Natural killer cell (primary cell): ENCODE measurements at regions not wholly inside any gene's neighbourhood (a gene's known extent, or its start where the extent isn't known, plus 50 kb on each side); places are given as distances from the start of the nearest gene placed in this dataset.

Source experiments
- ATAC-seq, 3 donors: fragments of 150-1000 bp in 2 of 3; fragments of 200-7000 bp in 1 of 3; cut with Tn5 transposase; 1 replicate in 1 of 3; 2 replicates in 2 of 3; pipeline ENCODE4 v1.10.0; 2021; ENCODE audit warnings: mild to moderate bottlenecking in 2 of 3, moderate library complexity in 2 of 3
- DNase-seq, 2 donors: peaks; one replicate each; pipeline versions ENCODE4 v3.0.0 to v3.0.0-alpha.2; 2013 to 2021; ENCODE audit warnings: mixed read lengths in 1 of 2
- H3K27ac ChIP-seq: one replicate; pipeline ENCODE4 v1.5.1; 2013; ENCODE audit warnings: mild to moderate bottlenecking, low read length
- H3K27me3 ChIP-seq: one replicate; pipeline ENCODE4 v1.6.1; 2013; ENCODE audit warnings: low read length; ENCODE audit not compliant: control insufficient read depth, insufficient read depth
- H3K36me3 ChIP-seq: one replicate; pipeline ENCODE4 v1.6.1; 2013; ENCODE audit warnings: low read length; ENCODE audit not compliant: control insufficient read depth, insufficient read depth
- H3K4me1 ChIP-seq: one replicate; pipeline ENCODE4 v1.6.1; 2013; ENCODE audit warnings: low read length; ENCODE audit not compliant: control insufficient read depth, insufficient read depth
- H3K4me3 ChIP-seq: one replicate; pipeline ENCODE4 v1.5.1; 2013; ENCODE audit warnings: low read length
- H3K9me3 ChIP-seq: one replicate; pipeline ENCODE4 v1.6.1; 2013; ENCODE audit warnings: low read length; ENCODE audit not compliant: control insufficient read depth, insufficient read depth
- H3K27ac Mint-ChIP-seq, 2 donors: one replicate each; pipeline ENCODE4 v1.8.0; 2022; ENCODE audit warnings: mild to moderate bottlenecking in 2 of 2, mixed read lengths in 2 of 2, moderate library complexity in 1 of 2
- H3K27me3 Mint-ChIP-seq, 2 donors: one replicate each; pipeline ENCODE4 v1.8.0; 2022; ENCODE audit warnings: low read depth in 2 of 2, mixed read lengths in 2 of 2
- H3K36me3 Mint-ChIP-seq: one replicate; pipeline ENCODE4 v1.8.0; 2022; ENCODE audit warnings: mixed read lengths
- H3K4me1 Mint-ChIP-seq, 2 donors: one replicate each; pipeline ENCODE4 v1.8.0; 2022; ENCODE audit warnings: mixed read lengths in 2 of 2
- H3K4me3 Mint-ChIP-seq: one replicate; pipeline ENCODE4 v1.8.0; 2022; ENCODE audit warnings: mild to moderate bottlenecking, moderate library complexity, mixed read lengths
- H3K9me3 Mint-ChIP-seq, 2 donors: one replicate each; pipeline ENCODE4 v1.8.0; 2022; ENCODE audit warnings: mixed read lengths in 2 of 2
- CTCF ChIP-seq: fragments of 200-600 bp; IDR thresholded peaks from one replicate; pipeline ENCODE4 v1.8.0; 2022; ENCODE audit warnings: antibody characterized with exemption
- WGBS: methylation state at CpG from one replicate; pipeline ENCODE4 v1.1.7; 2013; ENCODE audit warnings: missing lambda C conversion rate; ENCODE audit not compliant: insufficient coverage; 5-methylcytosine and 5-hydroxymethylcytosine counted together
- intact Hi-C: fragments of 100-400 bp; cut with micrococcal nuclease; formaldehyde crosslinking; loops from one replicate; pipeline ENCODE4 v1.14.2; 2022

GRCh38 chr14:44775248-44775647 is 186.5 kb downstream of the KLHL28 start:
- H3K4me3 ChIP-seq: no peak overlapping the region
- intact Hi-C loops: no loop called here
- no peaks in the 10 kb centered on the region for H3K36me3 Mint-ChIP-seq
- no peak overlapping the region for H3K27ac Mint-ChIP-seq
- no peaks in the 10 kb centered on the region for H3K27me3 Mint-ChIP-seq
- no peaks in the 10 kb centered on the region for H3K4me1 Mint-ChIP-seq
- H3K36me3 ChIP-seq: no peaks in the 10 kb centered on the region
- TF ChIP-seq CTCF: no peak
- no peak overlapping the region for H3K27ac ChIP-seq
- 89% methylated on average over 3 of the region's 3 CpGs for WGBS
- no peaks in the 10 kb centered on the region for H3K4me1 ChIP-seq
- peaks cover 0 to 2% of the 10 kb centered on the region in 2 donors for H3K9me3 Mint-ChIP-seq
- ATAC-seq (no peak), DNase-seq (no peak)
- no peaks in the 10 kb centered on the region for H3K27me3 ChIP-seq
- no peaks in the 10 kb centered on the region for H3K9me3 ChIP-seq
- H3K4me3 Mint-ChIP-seq: no peak overlapping the region

GRCh38 chr14:44774396-44774795 is 187.4 kb downstream of the KLHL28 start:
- Mint-ChIP-seq H3K4me1 (no peaks in the 10 kb centered on the region), H3K27ac (no peak overlapping the region), H3K27me3 (no peaks in the 10 kb centered on the region), H3K36me3 (no peaks in the 10 kb centered on the region), H3K9me3 (peaks cover 0 to 2% of the 10 kb centered on the region in 2 donors), H3K4me3 (no peak overlapping the region)
- no peak overlapping the region for H3K4me3 ChIP-seq
- 68% methylated on average over 2 of the region's 2 CpGs for WGBS
- H3K36me3 ChIP-seq: no peaks in the 10 kb centered on the region
- no peaks in the 10 kb centered on the region for H3K27me3 ChIP-seq
- DNase-seq: no peak
- TF ChIP-seq CTCF: no peak
- H3K9me3 ChIP-seq: no peaks in the 10 kb centered on the region
- H3K27ac ChIP-seq: no peak overlapping the region
- intact Hi-C loops: no loop called here
- no peak for ATAC-seq
- no peaks in the 10 kb centered on the region for H3K4me1 ChIP-seq

GRCh38 chr14:44771496-44771895 is 190.3 kb downstream of the KLHL28 start:
- no peak for TF ChIP-seq CTCF
- no peaks in the 10 kb centered on the region for H3K4me1 Mint-ChIP-seq
- ATAC-seq (no peak), DNase-seq (no peak)
- no peaks in the 10 kb centered on the region for H3K27me3 ChIP-seq
- H3K9me3 Mint-ChIP-seq: peaks cover 0 to 2% of the 10 kb centered on the region in 2 donors
- no peak overlapping the region for H3K4me3 Mint-ChIP-seq
- no peak overlapping the region for H3K27ac ChIP-seq
- H3K36me3 Mint-ChIP-seq: no peaks in the 10 kb centered on the region
- no peak overlapping the region for H3K4me3 ChIP-seq
- WGBS: 89% methylated on average over 1 of the region's 1 CpG
- no peaks in the 10 kb centered on the region for H3K4me1 ChIP-seq
- H3K27ac Mint-ChIP-seq: no peak overlapping the region
- no peaks in the 10 kb centered on the region for H3K27me3 Mint-ChIP-seq
- intact Hi-C loops: no loop called here
- H3K9me3 ChIP-seq: no peaks in the 10 kb centered on the region
- H3K36me3 ChIP-seq: no peaks in the 10 kb centered on the region

- DNase-seq: no peak
- Histone ChIP-seq H3K27me3 (no peaks in the 10 kb centered on the region), H3K9me3 (no peaks in the 10 kb centered on the region), H3K36me3 (no peaks in the 10 kb centered on the region), H3K27ac (no peak overlapping the region), H3K4me1 (no peaks in the 10 kb centered on the region), H3K4me3 (no peak overlapping the region)
- Mint-ChIP-seq H3K4me3 (no peak overlapping the region), H3K9me3 (peaks cover 2 to 3% of the 10 kb centered on the region in 2 donors), H3K27ac (no peak overlapping the region), H3K27me3 (no peaks in the 10 kb centered on the region), H3K36me3 (no peaks in the 10 kb centered on the region), H3K4me1 (no peaks in the 10 kb centered on the region)
- intact Hi-C loops: no loop called here
- no peak for ATAC-seq
- WGBS: 83% methylated on average over 1 of the region's 3 CpGs
- no peak for TF ChIP-seq CTCF
Observed at GRCh38 chr14:44770201-44770600, 191.5 kb downstream of the KLHL28 start.
